IMR-90 (cell line): ENCODE measurements at regions not wholly inside any gene's neighbourhood (a gene's known extent, or its start where the extent isn't known, plus 50 kb on each side); places are given as distances from the start of the nearest gene placed in this dataset.

ENCODE experiments used
- ATAC-seq: fragments of 200-7000 bp; cut with Tn5 transposase; 2 replicates; pipeline ENCODE4 v1.9.1; 2020; ENCODE audit warnings: low read depth, mild to moderate bottlenecking, moderate library complexity
- BruUV-seq: library from RNA; stranded (reverse); fragments of 400-500 nt; replicated peaks from 2 replicates; lab custom pipeline; 2021; lab: Mats Ljungman, UMichigan
- CTCF ChIA-PET: fragments of 300-600 bp; formaldehyde crosslinking; extraction: SDS; loops from one replicate; lab custom pipeline; 2021; ENCODE audit warnings: antibody characterized with exemption; lab: Yijun Ruan, JAX
- POLR2A ChIA-PET: fragments of 300-600 bp; sonication (Branson Sonifier 250); formaldehyde crosslinking; loops from one replicate; lab custom pipeline; 2022; ENCODE audit warnings: antibody characterized with exemption; ENCODE audit not compliant: unreplicated experiment; lab: Charles Lee
- DNase-seq: peaks from one replicate; pipeline ENCODE4 v3.0.0; 2013
- H2AFZ ChIP-seq: replicated peaks from 2 replicates; pipeline ENCODE3; 2013; ENCODE audit warnings: low read length, mild to moderate bottlenecking; ENCODE audit not compliant: poor library complexity
- H2AK5ac ChIP-seq: 2 replicates; pipeline ENCODE4 v1.6.1; 2013; ENCODE audit warnings: low read depth, low read length, inconsistent platforms
- H2AK9ac ChIP-seq: replicated peaks from 2 replicates; pipeline ENCODE3; 2013; ENCODE audit warnings: mild to moderate bottlenecking, low read depth, low read length, moderate library complexity; ENCODE audit not compliant: poor library complexity
- H2BK120ac ChIP-seq: 2 replicates; pipeline ENCODE4 v1.6.1; 2013; ENCODE audit warnings: low read depth, low read length, inconsistent platforms
- H2BK15ac ChIP-seq: 3 replicates; pipeline ENCODE4 v1.6.1; 2013; ENCODE audit warnings: low read depth, low read length, inconsistent platforms
- H2BK20ac ChIP-seq: 2 replicates; pipeline ENCODE4 v1.6.1; 2013; ENCODE audit warnings: low read depth, mild to moderate bottlenecking, inconsistent platforms, low read length, moderate library complexity
- H2BK5ac ChIP-seq: 2 replicates; pipeline ENCODE4 v1.6.1; 2013; ENCODE audit warnings: mild to moderate bottlenecking, low read depth, low read length, inconsistent platforms; ENCODE audit not compliant: poor library complexity, severe bottlenecking
- H3K14ac ChIP-seq: replicated peaks from 2 replicates; pipeline ENCODE4 v1.6.1; 2013; ENCODE audit warnings: low read depth, low read length, inconsistent platforms
- H3K18ac ChIP-seq: 2 replicates; pipeline ENCODE4 v1.6.1; 2013; ENCODE audit warnings: low read depth, low read length, control low read depth
- H3K23ac ChIP-seq: 2 replicates; pipeline ENCODE4 v1.6.1; 2013; ENCODE audit warnings: low read depth, low read length, inconsistent platforms
- H3K27ac ChIP-seq: 2 replicates; pipeline ENCODE4 v1.5.1; 2013; ENCODE audit warnings: mild to moderate bottlenecking, control low read depth, low read length; ENCODE audit not compliant: insufficient read depth
- H3K27me3 ChIP-seq: 2 replicates; pipeline ENCODE4 v1.6.1; 2013; ENCODE audit warnings: low read length; ENCODE audit not compliant: control insufficient read depth, insufficient read depth
- H3K36me3 ChIP-seq: 2 replicates; pipeline ENCODE4 v1.6.1; 2013; ENCODE audit warnings: low read length, mixed read lengths; ENCODE audit not compliant: control insufficient read depth, insufficient read depth
- H3K4ac ChIP-seq: 2 replicates; pipeline ENCODE4 v1.6.1; 2013; ENCODE audit warnings: low read depth, low read length, inconsistent platforms
- H3K4me1 ChIP-seq: 2 replicates; pipeline ENCODE4 v1.6.1; 2013; ENCODE audit warnings: low read length, mixed read lengths; ENCODE audit not compliant: control insufficient read depth, insufficient read depth
- H3K4me2 ChIP-seq: 2 replicates; pipeline ENCODE4 v1.6.1; 2013; ENCODE audit warnings: low read depth, mild to moderate bottlenecking, control low read depth, low read length, moderate library complexity
- H3K4me3 ChIP-seq: 2 replicates; pipeline ENCODE4 v1.5.1; 2013; ENCODE audit warnings: low read depth, mild to moderate bottlenecking, control low read depth, low read length, moderate library complexity; ENCODE audit not compliant: insufficient read depth
- H3K56ac ChIP-seq: 2 replicates; pipeline ENCODE4 v1.6.1; 2013; ENCODE audit warnings: low read length, inconsistent platforms; ENCODE audit not compliant: insufficient read depth; ENCODE audit errors: extremely low read depth
- H3K79me1 ChIP-seq, 2 experiments: 2 replicates each; pipeline ENCODE4 v1.6.1; 2013; ENCODE audit warnings: low read length in 2 of 2, inconsistent platforms in 1 of 2, low read depth in 1 of 2
- H3K9ac ChIP-seq: 2 replicates; pipeline ENCODE4 v1.6.1; 2013; ENCODE audit warnings: low read depth, low read length, control low read depth
- H3K9me1 ChIP-seq: 2 replicates; pipeline ENCODE4 v1.6.1; 2013; ENCODE audit warnings: low read length, inconsistent platforms; ENCODE audit not compliant: insufficient read depth
- H3K9me3 ChIP-seq: 2 replicates; pipeline ENCODE4 v1.6.1; 2013; ENCODE audit warnings: low read length; ENCODE audit not compliant: control insufficient read depth, insufficient read depth
- H4K20me1 ChIP-seq: 2 replicates; pipeline ENCODE4 v1.6.1; 2013; ENCODE audit warnings: low read length, inconsistent platforms; ENCODE audit not compliant: insufficient read depth
- H4K5ac ChIP-seq: 2 replicates; pipeline ENCODE4 v1.6.1; 2013; ENCODE audit warnings: mild to moderate bottlenecking, low read depth, low read length, control low read depth
- H4K8ac ChIP-seq, 2 experiments: 2 replicates each; pipeline ENCODE4 v1.6.1; 2013; ENCODE audit warnings: low read depth in 2 of 2, low read length in 2 of 2, control low read depth in 1 of 2, inconsistent platforms in 1 of 2
- H4K91ac ChIP-seq: 2 replicates; pipeline ENCODE4 v1.6.1; 2013; ENCODE audit warnings: low read depth, low read length, inconsistent platforms; ENCODE audit not compliant: insufficient read depth
- CEBPB ChIP-seq: IDR thresholded peaks from 2 replicates; pipeline ENCODE4 v1.6.1; 2012; ENCODE audit warnings: low read depth, low read length, improper control_type of control experiment
- FOS ChIP-seq: fragments of 150-350 bp; IDR thresholded peaks from 2 replicates; pipeline ENCODE4 v1.6.1; 2016; ENCODE audit warnings: low read depth, low read length
- NFE2L2 ChIP-seq: fragments of 150-350 bp; IDR thresholded peaks from 2 replicates; pipeline ENCODE4 v1.6.1; 2016; ENCODE audit warnings: low read depth, mild to moderate bottlenecking, low read length
- SMC3 ChIP-seq: fragments of 150-350 bp; IDR thresholded peaks from 2 replicates; pipeline ENCODE4 v1.6.1; 2016; ENCODE audit warnings: low read depth, mild to moderate bottlenecking, antibody characterized with exemption, low read length, moderate library complexity
- WGBS, 2 experiments: methylation state at CpG; one replicate each; pipeline versions ENCODE4 v1.1.5 to v1.1.7; 2013; ENCODE audit warnings: missing lambda C conversion rate in 2 of 2; ENCODE audit not compliant: insufficient read length in 1 of 2; ENCODE audit errors: extremely low coverage in 2 of 2; 5-methylcytosine and 5-hydroxymethylcytosine counted together
- dilution Hi-C: fragments of 300-500 bp; cut with HindIII; formaldehyde crosslinking; loops from one replicate; pipeline ENCODE4 v1.14.3; 2018; ENCODE audit warnings: low sequenced_read_pairs; ENCODE audit not compliant: unreplicated experiment
- in situ Hi-C: fragments of 300-500 bp; cut with MboI; formaldehyde crosslinking; loops from 3 replicates; pipeline ENCODE4 v1.14.3; 2019; ENCODE audit warnings: low sequenced_read_pairs, inconsistent platforms, mixed read lengths
- intact Hi-C: fragments of 100-400 bp; cut with micrococcal nuclease; formaldehyde crosslinking; loops from 2 replicates; pipeline ENCODE4 v1.10.0; 2022

GRCh38 chr2:16763493-16763899 lies 97.9 kb upstream of the CYRIA start:
- no TSS peak for BruUV-seq
- no peak for ATAC-seq

More at GRCh38 chr2:16763493-16763899, 97.9 kb upstream of the CYRIA start:
- H3K79me1 ChIP-seq, result no peaks in the 10 kb centered on the region
- peaks cover 2% of the 10 kb centered on the region; the same call in 1 of the 2 replicates for H3K27me3 ChIP-seq
- no peaks in the 10 kb centered on the region for H3K4me1 ChIP-seq
- no peak overlapping the region for H3K9ac ChIP-seq
- no peak overlapping the region for H2BK120ac ChIP-seq
- DNase-seq, result no peak
- ChIA-PET POLR2A (no interaction called here), CTCF (no interaction called here)
- dilution Hi-C loops (no loop called here), in situ Hi-C loops (loop anchor here (25.0 kb wide), 1 partner anchor 899 kb away; no protein-coding TSS in a partner anchor), intact Hi-C loops (no loop called here)
- no peak for TF ChIP-seq NFE2L2
- peak; percentile 72 for TF ChIP-seq CEBPB
- no peak for TF ChIP-seq SMC3
- no peak for TF ChIP-seq FOS
- H2BK20ac ChIP-seq, result no peak overlapping the region
- H4K8ac ChIP-seq, result no peak overlapping the region
- no peaks in the 10 kb centered on the region for H3K36me3 ChIP-seq
- no peak overlapping the region for H2AK5ac ChIP-seq
- H3K9me1 ChIP-seq, result no peaks in the 10 kb centered on the region
- H3K9me3 ChIP-seq, result no peaks in the 10 kb centered on the region
- no peak overlapping the region for H2AK9ac ChIP-seq
- no peak overlapping the region for H3K4ac ChIP-seq
- no peak overlapping the region for H3K14ac ChIP-seq
- no peak overlapping the region for H3K4me3 ChIP-seq
- no peak overlapping the region for H3K27ac ChIP-seq
- no peak overlapping the region for H2AFZ ChIP-seq
- WGBS, 2 experiments, result no CpG with 5 or more reads among the region's 4 CpGs
- no peak overlapping the region for H3K18ac ChIP-seq
- no peak overlapping the region for H3K4me2 ChIP-seq
- no peak overlapping the region for H2BK5ac ChIP-seq
- no peak overlapping the region for H4K5ac ChIP-seq
- no peak overlapping the region for H3K56ac ChIP-seq
- H2BK15ac ChIP-seq, result no peak overlapping the region
- H4K91ac ChIP-seq, result no peak overlapping the region
- no peaks in the 10 kb centered on the region for H4K20me1 ChIP-seq
- H3K23ac ChIP-seq, result no peak overlapping the region
